HG03060 (cell line): ENCODE measurements at regions not wholly inside any gene's neighbourhood (a gene's known extent, or its start where the extent isn't known, plus 50 kb on each side); places are given as distances from the start of the nearest gene placed in this dataset.
"Not testable (repeated sequence)": the region's sequence is repeated elsewhere in the genome, so short reads cannot be mapped to it uniquely, and the experiment has no call there.

Experiments used
- ATAC-seq: cut with Tn5 transposase; IDR thresholded peaks from one replicate; pipeline ENCODE4 v1.9.1; 2021; ENCODE audit warnings: low read depth, moderate number of reproducible peaks; ENCODE audit not compliant: unreplicated experiment

- ATAC-seq = no peak
Observed at GRCh38 chr3:22632536-22632935, 570.6 kb upstream of the UBE2E2 start.

GRCh38 chr3:22634433-22634832 lies 568.7 kb upstream of the UBE2E2 start:
- ATAC-seq = no peak

GRCh38 chr3:22659651-22660475 lies 543.3 kb upstream of the UBE2E2 start:
- ATAC-seq = no peak

DNA sequence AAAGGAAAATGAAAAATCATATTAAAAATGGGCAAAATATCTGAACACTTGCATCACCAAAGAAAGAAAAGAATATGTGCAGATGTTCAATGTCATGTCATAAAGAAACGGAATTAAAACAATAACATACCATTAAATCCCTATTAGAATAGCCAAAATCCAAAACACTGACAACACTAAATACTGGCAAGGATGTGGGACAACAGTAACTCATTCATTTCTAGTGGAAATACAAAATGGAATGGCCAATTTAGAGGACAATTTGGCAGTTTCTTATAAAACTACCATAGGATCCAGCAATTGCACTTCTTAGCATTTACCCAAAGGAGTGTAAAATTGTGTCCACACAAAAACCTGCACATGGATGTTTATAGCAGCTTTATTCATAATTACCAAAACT lies 542.5 kb upstream of the UBE2E2 start:
- no peak for ATAC-seq

GRCh38 chr3:22661121-22661700 lies 541.9 kb upstream of the UBE2E2 start:
- no peak for ATAC-seq

DNA sequence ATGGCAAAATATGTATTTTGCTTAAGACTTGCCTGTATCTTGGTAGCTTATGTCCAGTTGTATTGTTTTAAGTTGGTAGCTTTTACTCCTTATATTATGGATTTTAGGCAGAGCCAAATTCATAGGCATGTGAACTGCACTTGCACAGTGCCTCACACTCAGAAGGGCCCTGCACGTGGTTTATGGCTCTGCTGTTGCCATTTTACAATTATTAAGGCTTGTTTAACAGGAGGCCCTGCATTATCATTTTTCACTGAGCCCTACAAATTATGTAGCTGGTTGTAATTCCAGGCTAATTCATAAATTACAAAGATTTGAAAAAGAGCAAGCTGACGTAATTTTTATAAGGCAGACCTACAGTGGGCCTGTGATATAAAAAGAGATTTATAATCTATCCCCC lies 537.6 kb upstream of the UBE2E2 start:
- ATAC-seq = no peak

- no peak for ATAC-seq
Observed at GRCh38 chr3:22666736-22667135, 536.4 kb upstream of the UBE2E2 start.

DNA sequence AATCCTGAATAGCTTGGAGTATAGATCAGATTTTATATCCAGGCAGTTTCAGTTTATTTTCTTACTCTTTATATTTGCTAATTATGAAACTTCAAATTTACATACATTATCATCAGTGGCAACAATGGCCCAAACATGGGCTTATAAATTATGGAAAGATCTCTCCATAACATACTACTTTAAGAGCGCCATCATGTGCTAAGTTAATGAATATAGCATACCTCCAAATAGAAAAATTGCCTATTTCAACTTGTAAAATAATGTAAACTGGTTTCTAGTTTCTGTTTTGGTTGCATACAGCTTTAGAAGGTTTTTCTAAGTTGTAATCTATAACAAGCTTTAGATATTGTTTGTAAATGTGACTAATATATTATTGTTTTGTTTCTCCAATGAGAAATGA lies 531.3 kb upstream of the UBE2E2 start:
- ATAC-seq = no peak

GRCh38 chr3:22684739-22685138 lies 518.4 kb upstream of the UBE2E2 start:
- ATAC-seq = no peak

DNA sequence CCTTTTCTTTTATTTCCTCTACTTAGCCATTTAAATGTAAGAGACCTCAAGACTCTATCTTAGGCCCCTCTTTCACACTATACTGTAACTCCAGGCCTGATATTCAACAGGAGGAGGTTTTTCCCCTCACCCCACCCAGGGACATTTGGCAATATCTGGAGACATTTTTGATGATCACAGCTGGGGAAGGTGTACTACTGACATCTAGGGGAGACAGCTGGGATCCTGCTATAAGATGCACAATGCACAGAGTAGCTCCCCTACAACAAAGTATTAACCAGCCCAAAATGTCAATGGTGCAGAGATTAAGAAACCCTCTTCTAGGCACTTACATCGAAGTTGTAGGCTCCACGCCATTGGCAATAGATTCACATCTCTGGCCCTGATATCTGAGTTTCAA lies 517.5 kb upstream of the UBE2E2 start:
- no peak for ATAC-seq

- ATAC-seq = no peak
Observed at GRCh38 chr3:22691407-22691806, 511.7 kb upstream of the UBE2E2 start.

DNA sequence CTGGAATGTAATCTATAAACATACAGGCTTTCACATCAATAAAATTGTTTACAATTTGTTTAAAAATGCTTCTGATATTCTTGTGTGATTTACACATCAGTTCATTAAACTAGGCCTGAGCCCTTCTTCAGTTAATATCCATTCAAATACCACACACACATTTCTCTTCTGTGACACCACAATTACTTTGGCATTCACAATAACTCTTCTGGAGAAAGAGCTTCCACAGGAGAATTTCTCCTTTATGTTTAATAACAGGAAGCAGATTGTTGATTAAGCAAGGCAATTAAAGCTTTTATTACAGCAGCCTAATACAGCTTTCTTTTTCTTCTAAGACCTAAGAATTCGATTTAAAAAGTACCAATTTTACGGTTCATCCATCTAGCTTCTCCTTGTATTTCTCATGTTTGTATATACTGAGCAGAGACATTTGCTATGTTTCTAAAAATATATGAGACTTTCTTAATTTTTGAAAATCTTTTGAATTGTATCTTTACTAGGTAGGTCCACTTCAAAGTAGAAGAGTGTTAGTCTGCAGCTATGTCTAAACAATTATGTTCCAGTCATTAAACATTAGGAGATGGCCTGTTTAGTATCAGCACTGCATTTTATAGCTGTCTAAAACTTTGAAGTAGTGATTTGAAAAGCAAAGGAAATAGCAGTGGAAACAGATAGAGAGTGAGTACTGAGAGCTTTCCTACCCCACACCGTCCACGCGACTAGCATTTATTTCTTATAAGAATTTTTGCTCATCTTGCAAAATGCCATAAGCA lies 511.1 kb upstream of the UBE2E2 start:
- ATAC-seq = no peak

DNA sequence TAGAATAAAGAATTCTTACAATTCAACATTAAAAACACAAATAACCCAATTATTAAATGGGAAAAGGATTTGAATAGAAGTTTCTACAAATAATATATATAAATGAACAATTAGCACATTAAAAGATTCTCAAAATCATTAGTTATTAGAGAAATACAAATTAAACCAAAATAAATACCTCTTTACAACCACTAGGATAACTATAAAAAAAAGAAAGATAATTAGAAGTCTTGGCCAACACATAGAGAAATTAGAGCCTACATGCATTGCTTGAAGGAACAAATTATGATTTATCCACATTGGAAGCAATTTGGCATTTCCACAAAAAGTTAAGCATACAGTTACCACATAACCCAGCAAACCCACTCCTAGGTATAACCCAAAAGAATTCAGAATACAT lies 502.3 kb upstream of the UBE2E2 start:
- no peak for ATAC-seq

- no peak for ATAC-seq
Observed at GRCh38 chr3:22704166-22704565, 499.0 kb upstream of the UBE2E2 start.

DNA sequence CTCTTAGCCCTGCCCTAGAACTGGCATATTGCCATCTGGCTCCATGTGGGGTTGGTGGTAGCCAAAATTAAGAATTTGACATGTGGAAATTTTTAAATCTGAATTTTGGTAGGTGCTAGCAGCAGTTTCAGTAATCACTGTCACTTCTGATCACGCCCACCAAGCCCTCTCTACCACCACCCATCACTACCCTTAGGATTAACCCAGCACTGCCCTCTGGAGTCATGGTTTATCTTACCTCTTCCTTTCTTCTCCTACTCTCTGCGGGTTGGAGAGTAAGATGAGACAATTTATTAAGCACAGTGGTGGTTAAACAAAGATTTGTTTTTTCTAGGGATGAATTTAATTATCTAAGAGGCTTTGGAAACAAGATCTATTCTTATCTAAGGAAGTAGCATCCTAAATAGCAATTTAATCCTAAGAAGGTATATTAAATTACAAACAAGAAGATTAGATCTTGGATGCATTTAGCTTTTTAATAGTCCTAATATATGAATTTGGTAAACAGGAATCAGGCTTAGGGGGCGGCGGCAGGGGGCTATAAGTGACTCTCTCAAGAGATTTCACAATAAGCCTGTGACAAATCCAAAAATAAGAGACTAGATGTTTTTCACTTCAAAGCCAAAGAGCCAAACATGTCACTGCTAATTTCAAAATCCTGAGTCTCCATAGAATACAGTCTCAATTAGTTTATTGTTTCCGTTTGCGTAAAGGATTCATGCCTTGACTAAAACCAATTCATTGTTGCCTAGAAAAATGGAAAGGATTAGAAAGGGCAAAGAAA lies 498.4 kb upstream of the UBE2E2 start:
- ATAC-seq = no peak

- not testable (repeated sequence) for ATAC-seq
Observed at GRCh38 chr3:22706922-22707321, 496.2 kb upstream of the UBE2E2 start.

GRCh38 chr3:22713936-22714335 lies 489.2 kb upstream of the UBE2E2 start:
- no peak for ATAC-seq

DNA sequence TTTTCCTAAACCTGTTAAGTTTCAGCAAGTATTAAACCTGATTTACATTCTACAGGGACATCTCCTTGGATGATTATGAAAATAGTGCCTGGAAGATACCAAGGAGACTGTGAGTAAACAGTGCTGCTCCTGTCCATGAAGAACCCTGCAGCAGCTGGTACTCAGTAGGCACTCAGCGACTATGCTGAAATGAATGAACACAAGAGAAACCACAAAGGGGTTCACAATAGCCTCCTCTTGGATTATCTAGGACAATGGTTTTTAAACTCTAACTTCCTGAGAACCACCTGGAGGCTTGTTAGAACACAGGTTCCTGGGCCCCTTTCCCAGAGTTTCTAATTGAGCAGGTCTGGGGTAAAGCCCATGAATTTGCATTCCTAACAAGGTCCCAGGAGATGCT lies 488.4 kb upstream of the UBE2E2 start:
- ATAC-seq = no peak

DNA sequence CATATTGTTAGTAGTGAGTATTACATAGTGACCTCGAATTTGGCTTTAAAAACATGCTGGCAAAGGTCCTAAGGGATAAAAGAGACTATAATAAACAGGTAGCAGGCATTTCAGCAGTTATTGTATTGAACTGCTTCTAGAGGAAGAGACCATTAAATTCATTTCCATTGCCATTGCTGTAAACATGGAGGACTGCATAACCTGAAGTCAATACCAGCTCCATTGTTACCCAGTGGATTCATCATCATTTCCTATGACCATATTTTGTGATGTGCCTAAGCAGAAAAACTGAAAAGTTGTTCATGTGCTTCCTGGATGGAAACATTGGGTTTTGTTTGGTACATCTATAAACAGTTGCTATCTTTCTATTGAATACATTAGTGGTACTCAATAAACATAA lies 482.5 kb upstream of the UBE2E2 start:
- ATAC-seq = no peak

- no peak for ATAC-seq
Observed at GRCh38 chr3:22724420-22724819, 478.7 kb upstream of the UBE2E2 start.

- no peak for ATAC-seq
Observed at GRCh38 chr3:22728406-22728805, 474.7 kb upstream of the UBE2E2 start.
